ENCODE measurements at regions not wholly inside any gene's neighbourhood (a gene's known extent, or its start where the extent isn't known, plus 50 kb on each side); places are given as distances from the start of the nearest gene placed in this dataset.

DNA sequence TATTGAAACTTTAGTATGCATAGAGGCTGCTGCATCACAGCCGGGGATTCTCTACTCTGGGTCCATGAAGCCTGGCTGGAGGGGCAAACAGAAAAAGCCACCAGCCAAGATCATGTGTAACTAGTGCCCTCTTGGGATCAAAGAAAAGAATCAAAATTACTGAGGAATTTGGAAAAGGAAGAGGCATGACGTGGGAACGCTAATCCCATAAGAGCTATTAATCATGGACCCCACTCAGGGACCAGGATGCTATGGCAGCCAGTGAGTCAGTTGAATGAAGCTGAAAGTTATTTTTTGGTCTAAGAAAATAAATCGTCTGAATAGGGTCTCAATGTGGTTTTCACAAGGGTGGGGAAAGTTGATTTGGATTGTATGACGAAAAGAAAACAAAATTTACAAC is 1165.1 kb downstream of the ROBO2 start:
- peak in 2 of 6 experiments; percentile 9 to 21 for TF ChIP-seq CTCF (IDR thresholded peaks at IDR 0.05)
- TF ChIP-seq POLR2A (IDR thresholded peaks at IDR 0.05), result no peak

Data from adrenal gland (tissue), 5 donors.